Caco-2 (cell line): ENCODE measurements at regions not wholly inside any gene's neighbourhood (a gene's known extent, or its start where the extent isn't known, plus 50 kb on each side); places are given as distances from the start of the nearest gene placed in this dataset.

Experiments
- BruUV-seq: library from RNA; stranded (reverse); fragments of 400-500 nt; replicated peaks from 2 replicates; lab custom pipeline; 2021; lab: Mats Ljungman, UMichigan
- CTCF ChIA-PET: fragments of 300-600 bp; sonication (Branson Sonifier 250); formaldehyde crosslinking; loops from one replicate; lab custom pipeline; 2022; ENCODE audit warnings: antibody characterized with exemption; lab: Charles Lee
- POLR2A ChIA-PET: fragments of 300-600 bp; sonication (Branson Sonifier 250); formaldehyde crosslinking; loops from one replicate; lab custom pipeline; 2022; ENCODE audit warnings: antibody characterized with exemption; lab: Charles Lee
- DNase-seq, 2 experiments: peaks; one replicate each; pipeline versions ENCODE4 v3.0.0 to v3.0.0-alpha.2; 2020 to 2022
- H3K27me3 ChIP-seq: replicated peaks from 2 replicates; pipeline ENCODE4 v1.6.0; 2011; ENCODE audit warnings: low read length; ENCODE audit not compliant: control insufficient read depth, insufficient read depth
- H3K36me3 ChIP-seq: 2 replicates; pipeline ENCODE4 v1.5.1; 2011; ENCODE audit warnings: low read length; ENCODE audit not compliant: control insufficient read depth, insufficient read depth
- H3K4me1 ChIP-seq: fragments of 250-450 bp; sonication (Bioruptor Pico); 2 replicates; pipeline ENCODE4 v1.5.1; 2020; ENCODE audit warnings: mild to moderate bottlenecking
- H3K4me3 ChIP-seq: 2 replicates; pipeline ENCODE4 v1.5.1; 2011; ENCODE audit warnings: low read depth, mild to moderate bottlenecking, control low read depth, low read length
- H3K9me3 ChIP-seq: fragments of 250-450 bp; sonication (Bioruptor Pico); 2 replicates; pipeline ENCODE4 v1.5.1; 2020; ENCODE audit warnings: mild to moderate bottlenecking, moderate library complexity
- H3K27ac Mint-ChIP-seq: one replicate; pipeline ENCODE4 v1.8.0; 2022; ENCODE audit warnings: mixed read lengths; ENCODE audit not compliant: unreplicated experiment
- H3K27me3 Mint-ChIP-seq: one replicate; pipeline ENCODE4 v1.8.0; 2022; ENCODE audit warnings: mixed read lengths; ENCODE audit not compliant: insufficient read depth, unreplicated experiment
- H3K36me3 Mint-ChIP-seq: one replicate; pipeline ENCODE4 v1.8.0; 2022; ENCODE audit warnings: mild to moderate bottlenecking, mixed read lengths; ENCODE audit not compliant: insufficient read depth, unreplicated experiment
- H3K4me1 Mint-ChIP-seq: one replicate; pipeline ENCODE4 v1.8.0; 2022; ENCODE audit warnings: low read depth, mixed read lengths; ENCODE audit not compliant: unreplicated experiment
- H3K4me3 Mint-ChIP-seq: one replicate; pipeline ENCODE4 v1.8.0; 2022; ENCODE audit warnings: mild to moderate bottlenecking, moderate library complexity, mixed read lengths; ENCODE audit not compliant: unreplicated experiment
- H3K9me3 Mint-ChIP-seq: one replicate; pipeline ENCODE4 v1.8.0; 2022; ENCODE audit warnings: mixed read lengths; ENCODE audit not compliant: unreplicated experiment
- intact Hi-C: fragments of 100-400 bp; cut with micrococcal nuclease; formaldehyde crosslinking; loops from one replicate; pipeline ENCODE4 v1.10.0; 2022; ENCODE audit not compliant: unreplicated experiment
- TF ChIP-seq, protein P1 (sequence below), 2 experiments: fragments of 200-600 bp in 1 of 2; IDR thresholded peaks; 1 replicate in 1 of 2; 2 replicates in 1 of 2; pipeline versions ENCODE4 v1.5.1 to v1.8.0; 2011 to 2022; ENCODE audit warnings: antibody characterized with exemption in 1 of 2, control low read depth in 1 of 2, inconsistent platforms in 1 of 2, low read depth in 1 of 2, low read length in 1 of 2, mild to moderate bottlenecking in 1 of 2, moderate library complexity in 1 of 2; ENCODE audit not compliant: insufficient read depth in 1 of 2, severe bottlenecking in 1 of 2, unreplicated experiment in 1 of 2

DNA sequence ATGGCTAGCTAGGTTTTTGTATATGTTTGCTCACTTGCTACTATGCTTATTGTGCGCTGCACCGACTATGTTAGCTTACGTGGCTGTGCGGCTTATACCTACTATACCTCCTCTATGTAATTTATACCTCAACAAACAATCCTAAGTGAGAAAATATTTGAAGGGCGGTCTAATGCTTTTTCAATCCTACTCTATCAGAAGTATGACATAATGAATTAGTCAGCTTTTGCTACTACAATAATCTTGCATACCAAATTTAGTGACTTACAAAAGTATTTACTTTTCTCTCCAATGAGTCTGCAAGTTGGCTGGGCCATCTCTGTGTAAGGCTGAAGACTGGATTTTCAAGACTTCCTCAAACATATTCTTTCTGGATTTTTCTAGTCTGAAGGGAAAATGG, 391.2 kb upstream of the NECTIN3 start:
- H3K36me3 Mint-ChIP-seq, result no peaks in the 10 kb centered on the region
- H3K9me3 ChIP-seq, result no peaks in the 10 kb centered on the region
- no peaks in the 10 kb centered on the region for H3K4me1 Mint-ChIP-seq
- no peak overlapping the region for H3K4me3 Mint-ChIP-seq
- CTCF ChIA-PET, result no interaction called here
- H3K27me3 ChIP-seq, result no peaks in the 10 kb centered on the region
- H3K9me3 Mint-ChIP-seq, result peaks cover 6% of the 10 kb centered on the region
- no peak overlapping the region for H3K27ac Mint-ChIP-seq
- no peak overlapping the region for H3K4me3 ChIP-seq
- no peaks in the 10 kb centered on the region for H3K4me1 ChIP-seq
- TF ChIP-seq, protein P1, sequence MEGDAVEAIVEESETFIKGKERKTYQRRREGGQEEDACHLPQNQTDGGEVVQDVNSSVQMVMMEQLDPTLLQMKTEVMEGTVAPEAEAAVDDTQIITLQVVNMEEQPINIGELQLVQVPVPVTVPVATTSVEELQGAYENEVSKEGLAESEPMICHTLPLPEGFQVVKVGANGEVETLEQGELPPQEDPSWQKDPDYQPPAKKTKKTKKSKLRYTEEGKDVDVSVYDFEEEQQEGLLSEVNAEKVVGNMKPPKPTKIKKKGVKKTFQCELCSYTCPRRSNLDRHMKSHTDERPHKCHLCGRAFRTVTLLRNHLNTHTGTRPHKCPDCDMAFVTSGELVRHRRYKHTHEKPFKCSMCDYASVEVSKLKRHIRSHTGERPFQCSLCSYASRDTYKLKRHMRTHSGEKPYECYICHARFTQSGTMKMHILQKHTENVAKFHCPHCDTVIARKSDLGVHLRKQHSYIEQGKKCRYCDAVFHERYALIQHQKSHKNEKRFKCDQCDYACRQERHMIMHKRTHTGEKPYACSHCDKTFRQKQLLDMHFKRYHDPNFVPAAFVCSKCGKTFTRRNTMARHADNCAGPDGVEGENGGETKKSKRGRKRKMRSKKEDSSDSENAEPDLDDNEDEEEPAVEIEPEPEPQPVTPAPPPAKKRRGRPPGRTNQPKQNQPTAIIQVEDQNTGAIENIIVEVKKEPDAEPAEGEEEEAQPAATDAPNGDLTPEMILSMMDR (IDR thresholded peaks at IDR 0.05; ENCODE audit: insufficient read depth in 1 of 2, low read depth in 1 of 2, low read length in 1 of 2, severe bottlenecking in 1 of 2, unreplicated experiment in 1 of 2), result no peak
- no TSS peak for BruUV-seq
- POLR2A ChIA-PET, result no interaction called here
- H3K27me3 Mint-ChIP-seq, result no peaks in the 10 kb centered on the region
- DNase-seq, result no peak
- H3K36me3 ChIP-seq, result no peaks in the 10 kb centered on the region
- intact Hi-C loops, result no loop called here

- H3K27me3 ChIP-seq, result no peaks in the 10 kb centered on the region
- CTCF ChIA-PET, result no interaction called here
- Mint-ChIP-seq H3K4me3 (no peak overlapping the region), H3K27ac (no peak overlapping the region), H3K4me1 (no peaks in the 10 kb centered on the region), H3K9me3 (no peaks in the 10 kb centered on the region), H3K27me3 (no peaks in the 10 kb centered on the region), H3K36me3 (no peaks in the 10 kb centered on the region)
- TF ChIP-seq, protein P1 (IDR thresholded peaks at IDR 0.05; ENCODE audit: insufficient read depth in 1 of 2, low read depth in 1 of 2, low read length in 1 of 2, severe bottlenecking in 1 of 2, unreplicated experiment in 1 of 2), result no peak
- H3K36me3 ChIP-seq, result no peaks in the 10 kb centered on the region
- DNase-seq, result no peak
- POLR2A ChIA-PET, result no interaction called here
- H3K9me3 ChIP-seq, result no peaks in the 10 kb centered on the region
- H3K4me1 ChIP-seq, result no peaks in the 10 kb centered on the region
- no peak overlapping the region for H3K4me3 ChIP-seq
- intact Hi-C loops, result no loop called here
- BruUV-seq, result no TSS peak
Observed at GRCh38 chr3:110684466-110684865, 387.1 kb upstream of the NECTIN3 start.

- CTCF ChIA-PET, result no interaction called here
- no peaks in the 10 kb centered on the region for H3K27me3 ChIP-seq
- POLR2A ChIA-PET, result no interaction called here
- no peak for DNase-seq
- intact Hi-C loops, result no loop called here
- BruUV-seq, result no TSS peak
- H3K4me1 ChIP-seq, result no peaks in the 10 kb centered on the region
- H3K27me3 Mint-ChIP-seq, result no peaks in the 10 kb centered on the region
- H3K27ac Mint-ChIP-seq, result no peak overlapping the region
- H3K9me3 Mint-ChIP-seq, result no peaks in the 10 kb centered on the region
- no peaks in the 10 kb centered on the region for H3K9me3 ChIP-seq
- no peaks in the 10 kb centered on the region for H3K4me1 Mint-ChIP-seq
- no peaks in the 10 kb centered on the region for H3K36me3 ChIP-seq
- no peak overlapping the region for H3K4me3 ChIP-seq
- TF ChIP-seq, protein P1 (IDR thresholded peaks at IDR 0.05; ENCODE audit: insufficient read depth in 1 of 2, low read depth in 1 of 2, low read length in 1 of 2, severe bottlenecking in 1 of 2, unreplicated experiment in 1 of 2), result no peak
- H3K4me3 Mint-ChIP-seq, result no peak overlapping the region
- no peaks in the 10 kb centered on the region for H3K36me3 Mint-ChIP-seq
Observed at GRCh38 chr3:110685630-110686029, 386.0 kb upstream of the NECTIN3 start.
